ENCODE measurements at regions not wholly inside any gene's neighbourhood (a gene's known extent, or its start where the extent isn't known, plus 50 kb on each side); places are given as distances from the start of the nearest gene placed in this dataset.

DNA sequence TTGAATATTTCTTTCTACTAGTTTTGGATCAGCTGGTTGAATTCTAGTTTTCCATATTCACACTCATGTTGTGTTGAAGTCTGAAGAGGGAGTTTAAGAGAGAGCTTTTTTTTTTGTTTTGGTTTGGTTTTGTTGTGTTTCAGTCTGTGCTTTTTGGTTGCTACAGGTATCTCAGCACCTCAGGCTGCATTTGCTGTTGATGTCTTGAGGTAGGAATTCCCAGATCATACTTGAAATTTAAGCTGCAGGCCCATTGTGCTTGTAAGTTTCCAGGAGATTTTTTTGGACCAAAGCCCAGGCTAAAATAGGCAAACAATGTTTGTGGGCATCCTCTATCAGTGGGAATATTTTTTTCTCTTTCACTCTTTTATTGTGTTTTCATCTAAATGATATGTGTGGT is 190.2 kb upstream of the AGA start:
- POLR2A ChIA-PET = no interaction called here
- peak; percentile 42 for DNase-seq (ENCODE audit: unreplicated experiment)
- Mint-ChIP-seq H3K27ac (ENCODE audit: low read depth, unreplicated experiment) (no peak overlapping the region), H3K4me3 (ENCODE audit: unreplicated experiment) (no peak overlapping the region), H3K27me3 (ENCODE audit: insufficient read depth, unreplicated experiment) (no peaks in the 10 kb centered on the region), H3K4me1 (ENCODE audit: insufficient read depth, unreplicated experiment) (no peaks in the 10 kb centered on the region), H3K9me3 (ENCODE audit: unreplicated experiment) (peaks cover 4% of the 10 kb centered on the region), H3K36me3 (ENCODE audit: insufficient read depth, unreplicated experiment) (no peaks in the 10 kb centered on the region)
- no TSS peak for BruUV-seq (replicated peaks)
- intact Hi-C loops (cut with micrococcal nuclease) = no loop called here
- TF ChIP-seq, protein P1, sequence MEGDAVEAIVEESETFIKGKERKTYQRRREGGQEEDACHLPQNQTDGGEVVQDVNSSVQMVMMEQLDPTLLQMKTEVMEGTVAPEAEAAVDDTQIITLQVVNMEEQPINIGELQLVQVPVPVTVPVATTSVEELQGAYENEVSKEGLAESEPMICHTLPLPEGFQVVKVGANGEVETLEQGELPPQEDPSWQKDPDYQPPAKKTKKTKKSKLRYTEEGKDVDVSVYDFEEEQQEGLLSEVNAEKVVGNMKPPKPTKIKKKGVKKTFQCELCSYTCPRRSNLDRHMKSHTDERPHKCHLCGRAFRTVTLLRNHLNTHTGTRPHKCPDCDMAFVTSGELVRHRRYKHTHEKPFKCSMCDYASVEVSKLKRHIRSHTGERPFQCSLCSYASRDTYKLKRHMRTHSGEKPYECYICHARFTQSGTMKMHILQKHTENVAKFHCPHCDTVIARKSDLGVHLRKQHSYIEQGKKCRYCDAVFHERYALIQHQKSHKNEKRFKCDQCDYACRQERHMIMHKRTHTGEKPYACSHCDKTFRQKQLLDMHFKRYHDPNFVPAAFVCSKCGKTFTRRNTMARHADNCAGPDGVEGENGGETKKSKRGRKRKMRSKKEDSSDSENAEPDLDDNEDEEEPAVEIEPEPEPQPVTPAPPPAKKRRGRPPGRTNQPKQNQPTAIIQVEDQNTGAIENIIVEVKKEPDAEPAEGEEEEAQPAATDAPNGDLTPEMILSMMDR (IDR thresholded peaks at IDR 0.05; ENCODE audit: unreplicated experiment) = no peak
- CTCF ChIA-PET = interaction anchor here (0.6 kb wide), 1 partner anchor 1768 kb away, joined by 3 read pairs; no protein-coding TSS in a partner anchor

DNA sequence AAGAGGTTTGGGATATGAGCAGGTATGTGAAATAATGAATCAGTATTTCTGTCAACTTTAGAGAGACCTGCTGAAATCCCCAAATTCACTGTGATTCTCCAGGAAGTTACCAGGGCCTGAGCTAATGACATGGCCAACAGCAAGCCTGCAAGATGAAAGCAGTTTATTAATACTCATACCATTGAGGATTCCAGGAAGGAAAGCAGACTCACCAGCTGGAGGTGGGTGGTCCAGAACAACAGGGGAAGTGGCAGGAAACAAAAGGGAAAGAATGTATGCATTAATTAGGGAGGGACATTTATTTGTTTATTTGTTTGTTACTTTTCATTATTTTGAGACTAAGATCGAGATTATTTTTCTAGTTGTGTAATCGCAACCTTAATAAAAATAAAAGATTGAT is 196.6 kb upstream of the AGA start:
- TF ChIP-seq, protein P1 (IDR thresholded peaks at IDR 0.05; ENCODE audit: unreplicated experiment) = no peak
- Mint-ChIP-seq H3K4me1 (ENCODE audit: insufficient read depth, unreplicated experiment) (no peaks in the 10 kb centered on the region), H3K4me3 (ENCODE audit: unreplicated experiment) (no peak overlapping the region), H3K27ac (ENCODE audit: low read depth, unreplicated experiment) (no peak overlapping the region), H3K9me3 (ENCODE audit: unreplicated experiment) (peaks cover 9% of the 10 kb centered on the region), H3K36me3 (ENCODE audit: insufficient read depth, unreplicated experiment) (no peaks in the 10 kb centered on the region), H3K27me3 (ENCODE audit: insufficient read depth, unreplicated experiment) (no peaks in the 10 kb centered on the region)
- DNase-seq (ENCODE audit: unreplicated experiment) = no peak
- ChIA-PET POLR2A (no interaction called here), CTCF (no interaction called here)
- intact Hi-C loops (cut with micrococcal nuclease) = no loop called here
- BruUV-seq (replicated peaks) = no TSS peak

DNA sequence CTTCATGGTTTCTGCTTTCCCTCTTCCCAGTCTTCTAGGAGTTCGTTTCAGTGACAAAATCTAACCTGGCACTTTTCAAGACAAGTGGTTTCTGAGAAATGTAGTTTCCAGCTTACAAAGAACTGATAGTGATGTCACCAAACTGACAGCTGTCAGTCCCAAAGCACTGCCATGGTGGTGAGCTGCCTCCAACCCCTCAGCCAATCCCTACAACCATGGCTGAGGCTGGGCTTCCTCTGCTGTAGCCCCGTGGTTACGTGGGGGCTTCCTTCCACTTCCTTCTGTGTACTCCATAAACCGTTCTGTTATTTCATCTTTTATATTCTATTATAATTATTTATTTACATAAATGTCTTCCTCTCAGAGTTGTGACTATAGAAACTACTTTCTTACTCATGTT is 198.6 kb upstream of the AGA start:
- Mint-ChIP-seq H3K27ac (ENCODE audit: low read depth, unreplicated experiment) (no peak overlapping the region), H3K9me3 (ENCODE audit: unreplicated experiment) (peaks cover 9% of the 10 kb centered on the region), H3K4me1 (ENCODE audit: insufficient read depth, unreplicated experiment) (no peaks in the 10 kb centered on the region), H3K4me3 (ENCODE audit: unreplicated experiment) (no peak overlapping the region), H3K36me3 (ENCODE audit: insufficient read depth, unreplicated experiment) (no peaks in the 10 kb centered on the region), H3K27me3 (ENCODE audit: insufficient read depth, unreplicated experiment) (no peaks in the 10 kb centered on the region)
- ChIA-PET POLR2A (no interaction called here), CTCF (no interaction called here)
- TF ChIP-seq, protein P1 (IDR thresholded peaks at IDR 0.05; ENCODE audit: unreplicated experiment) = no peak
- intact Hi-C loops (cut with micrococcal nuclease) = no loop called here
- BruUV-seq (replicated peaks) = no TSS peak
- no peak for DNase-seq (ENCODE audit: unreplicated experiment)

DNA sequence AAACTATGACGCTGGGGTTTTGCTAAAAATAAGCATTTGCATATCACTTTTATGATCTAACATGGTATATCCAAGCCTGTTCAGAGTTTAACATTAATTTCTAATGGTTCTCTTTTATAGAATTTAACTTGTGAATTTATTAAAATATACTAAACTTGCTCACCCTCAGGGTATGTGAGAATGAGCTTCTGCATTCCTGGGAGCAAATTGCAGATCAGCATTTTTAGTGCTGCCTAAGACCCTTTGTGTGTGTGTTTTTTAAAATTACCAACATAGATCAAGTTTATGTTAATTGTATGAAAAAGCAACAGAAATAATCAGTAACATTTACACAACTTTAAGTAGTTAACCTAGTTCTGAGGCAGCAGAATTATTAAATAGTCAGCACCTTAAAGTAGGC is 218.0 kb upstream of the AGA start:
- ChIA-PET POLR2A (no interaction called here), CTCF (interaction anchor here (0.7 kb wide), 1 partner anchor 509 kb away, joined by 3 read pairs; no protein-coding TSS in a partner anchor)
- DNase-seq (ENCODE audit: unreplicated experiment) = no peak
- intact Hi-C loops (cut with micrococcal nuclease) = no loop called here
- Mint-ChIP-seq H3K27ac (ENCODE audit: low read depth, unreplicated experiment) (no peak overlapping the region), H3K27me3 (ENCODE audit: insufficient read depth, unreplicated experiment) (no peaks in the 10 kb centered on the region), H3K4me3 (ENCODE audit: unreplicated experiment) (no peak overlapping the region), H3K36me3 (ENCODE audit: insufficient read depth, unreplicated experiment) (no peaks in the 10 kb centered on the region), H3K4me1 (ENCODE audit: insufficient read depth, unreplicated experiment) (no peaks in the 10 kb centered on the region), H3K9me3 (ENCODE audit: unreplicated experiment) (peaks cover 8% of the 10 kb centered on the region)
- no TSS peak for BruUV-seq (replicated peaks)
- TF ChIP-seq, protein P1 (IDR thresholded peaks at IDR 0.05; ENCODE audit: unreplicated experiment) = no peak
